Peyer's patch (tissue), 4 donors: ENCODE measurements at regions not wholly inside any gene's neighbourhood (a gene's known extent, or its start where the extent isn't known, plus 50 kb on each side); places are given as distances from the start of the nearest gene placed in this dataset.

Experiments
- DNase-seq, 3 donors: peaks; one replicate each; pipeline ENCODE4 v3.0.0-alpha.2; 2017 to 2019
- H3K27ac ChIP-seq, 4 donors: fragments of 200-600 bp; sonication (generic); one replicate each; pipeline ENCODE4 v1.5.1; 2016 to 2019
- H3K27me3 ChIP-seq, 2 donors: fragments of 200-600 bp; sonication (generic); one replicate each; pipeline ENCODE4 v1.5.1; 2019
- H3K36me3 ChIP-seq, 3 donors: fragments of 200-600 bp; sonication (generic); one replicate each; pipeline ENCODE4 v1.5.1; 2016 to 2019
- H3K4me1 ChIP-seq, 4 donors: fragments of 200-600 bp; sonication (generic); one replicate each; pipeline ENCODE4 v1.5.1; 2016 to 2019
- H3K4me3 ChIP-seq, 4 donors: fragments of 200-600 bp; sonication (generic); 1 replicate in 3 of 4; 2 replicates in 1 of 4; pipeline ENCODE4 v1.5.1; 2016 to 2019; ENCODE audit warnings: mild to moderate bottlenecking in 1 of 4
- H3K9me3 ChIP-seq, 4 donors: fragments of 200-600 bp; sonication (generic); one replicate each; pipeline ENCODE4 v1.5.1; 2016 to 2019; ENCODE audit warnings: mild to moderate bottlenecking in 1 of 4
- POLR2A ChIP-seq, 2 donors: fragments of 450-650 bp; IDR thresholded peaks; one replicate each; pipeline ENCODE4 v1.5.1; 2017; ENCODE audit warnings: antibody characterized with exemption in 2 of 2, mild to moderate bottlenecking in 2 of 2, moderate library complexity in 2 of 2
- TF ChIP-seq, protein P1 (sequence below), 6 experiments: fragments of 450-650 bp in 4 of 6; fragments of 200-600 bp in 2 of 6; sonication (generic) in 1 of 6; IDR thresholded peaks; one replicate each; pipeline ENCODE4 v1.5.1; 2017 to 2019; ENCODE audit warnings: antibody characterized with exemption in 6 of 6, mild to moderate bottlenecking in 3 of 6, moderate library complexity in 1 of 6

DNA sequence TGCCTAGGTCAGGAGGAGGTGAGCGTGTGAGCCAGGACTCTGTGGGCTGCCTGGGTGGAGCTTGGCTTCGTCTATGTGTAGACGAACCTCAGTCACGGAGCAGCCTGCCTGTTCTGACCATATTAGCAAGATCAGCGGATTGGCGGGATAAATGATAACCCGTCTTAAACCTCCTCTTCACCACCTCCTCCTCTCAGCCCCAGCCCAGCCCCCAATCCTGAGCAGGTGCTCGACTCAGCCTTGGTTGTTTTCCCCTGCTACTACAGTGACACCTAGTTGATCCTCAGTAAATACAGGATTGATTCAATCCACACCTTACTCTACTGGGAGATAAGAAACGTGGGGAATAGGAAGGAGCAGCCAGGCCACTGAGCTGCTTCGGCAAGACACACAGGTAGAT, 286.1 kb downstream of the IRX2 start:
- Histone ChIP-seq H3K4me1 (no peaks in the 10 kb centered on the region), H3K36me3 (no peaks in the 10 kb centered on the region), H3K27me3 (no peaks in the 10 kb centered on the region), H3K27ac (no peak overlapping the region), H3K9me3 (no peaks in the 10 kb centered on the region), H3K4me3 (no peak overlapping the region)
- TF ChIP-seq, protein P1, sequence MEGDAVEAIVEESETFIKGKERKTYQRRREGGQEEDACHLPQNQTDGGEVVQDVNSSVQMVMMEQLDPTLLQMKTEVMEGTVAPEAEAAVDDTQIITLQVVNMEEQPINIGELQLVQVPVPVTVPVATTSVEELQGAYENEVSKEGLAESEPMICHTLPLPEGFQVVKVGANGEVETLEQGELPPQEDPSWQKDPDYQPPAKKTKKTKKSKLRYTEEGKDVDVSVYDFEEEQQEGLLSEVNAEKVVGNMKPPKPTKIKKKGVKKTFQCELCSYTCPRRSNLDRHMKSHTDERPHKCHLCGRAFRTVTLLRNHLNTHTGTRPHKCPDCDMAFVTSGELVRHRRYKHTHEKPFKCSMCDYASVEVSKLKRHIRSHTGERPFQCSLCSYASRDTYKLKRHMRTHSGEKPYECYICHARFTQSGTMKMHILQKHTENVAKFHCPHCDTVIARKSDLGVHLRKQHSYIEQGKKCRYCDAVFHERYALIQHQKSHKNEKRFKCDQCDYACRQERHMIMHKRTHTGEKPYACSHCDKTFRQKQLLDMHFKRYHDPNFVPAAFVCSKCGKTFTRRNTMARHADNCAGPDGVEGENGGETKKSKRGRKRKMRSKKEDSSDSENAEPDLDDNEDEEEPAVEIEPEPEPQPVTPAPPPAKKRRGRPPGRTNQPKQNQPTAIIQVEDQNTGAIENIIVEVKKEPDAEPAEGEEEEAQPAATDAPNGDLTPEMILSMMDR (IDR thresholded peaks at IDR 0.05): no peak
- TF ChIP-seq POLR2A (IDR thresholded peaks at IDR 0.05): no peak
- DNase-seq: no peak

DNA sequence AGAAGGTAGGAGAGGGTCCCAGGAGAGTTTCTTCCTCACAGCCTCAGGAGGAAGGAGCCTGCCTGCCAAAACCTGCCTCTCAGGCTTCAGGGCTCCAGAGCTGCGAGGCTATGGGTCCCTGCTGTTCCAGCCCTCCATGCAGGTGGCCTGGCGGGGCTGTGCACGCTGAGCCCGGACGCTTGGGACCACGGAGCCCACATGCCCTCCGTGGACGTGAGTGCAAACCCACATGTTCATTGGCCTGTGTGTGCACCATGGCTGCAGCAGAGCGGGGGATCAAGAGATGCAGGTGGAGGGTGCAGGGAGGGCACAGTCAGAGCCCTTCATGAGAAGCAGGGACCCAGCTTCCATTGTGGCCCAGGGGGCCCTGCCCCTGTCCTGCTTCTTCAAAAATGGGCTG, 287.3 kb downstream of the IRX2 start:
- H3K27ac ChIP-seq: no peak overlapping the region
- TF ChIP-seq POLR2A (IDR thresholded peaks at IDR 0.05): no peak
- TF ChIP-seq, protein P1 (IDR thresholded peaks at IDR 0.05): no peak
- no peaks in the 10 kb centered on the region for H3K36me3 ChIP-seq
- H3K4me1 ChIP-seq: no peaks in the 10 kb centered on the region
- no peaks in the 10 kb centered on the region for H3K9me3 ChIP-seq
- no peaks in the 10 kb centered on the region for H3K27me3 ChIP-seq
- H3K4me3 ChIP-seq: no peak overlapping the region
- no peak for DNase-seq

DNA sequence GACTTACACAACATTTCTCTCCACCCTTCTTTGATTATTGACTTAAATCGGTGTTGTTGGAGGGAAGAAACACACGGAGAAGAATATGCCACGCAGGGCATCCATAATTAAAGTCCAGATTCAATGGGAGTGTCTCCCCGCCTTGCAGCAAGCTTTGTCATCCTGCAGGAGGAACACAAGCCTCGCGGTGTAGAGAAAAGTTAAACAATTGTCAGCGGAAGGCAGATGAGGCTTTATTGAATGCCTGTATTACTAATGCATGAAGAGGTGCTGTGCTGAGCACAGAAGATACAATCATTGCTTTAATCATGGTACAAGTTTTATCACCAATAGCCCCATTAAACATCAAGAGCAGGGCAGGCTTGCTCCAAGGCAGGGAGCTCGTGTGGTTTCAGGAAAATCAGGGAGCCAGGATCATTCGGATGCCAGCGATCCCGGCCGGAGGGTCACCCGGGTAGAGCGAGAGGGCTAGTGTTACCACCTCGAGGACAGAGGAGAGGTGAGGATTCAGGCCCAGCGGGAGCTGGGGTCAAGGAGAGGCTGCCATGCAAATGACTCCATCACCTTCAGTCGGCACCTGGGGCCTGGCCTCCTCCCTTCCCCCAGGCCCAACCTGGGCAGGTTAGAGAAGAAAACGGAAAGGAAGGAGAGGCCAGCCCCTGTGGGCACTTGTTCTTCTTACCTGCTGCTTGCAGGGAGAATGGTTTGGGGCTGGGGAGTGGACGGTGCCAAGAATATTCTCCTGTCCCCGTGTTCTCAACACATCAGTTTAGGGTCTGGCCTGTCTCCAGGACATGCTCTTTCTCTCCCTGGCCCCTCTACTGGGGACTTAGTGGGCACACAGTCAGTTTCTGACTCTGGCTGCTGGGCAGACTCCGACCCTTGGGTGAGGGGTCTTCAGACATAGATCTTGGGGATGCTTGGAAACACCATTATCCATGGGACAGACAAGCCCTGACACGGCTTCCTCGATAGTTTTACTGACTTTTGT, 289.5 kb downstream of the IRX2 start:
- Histone ChIP-seq H3K4me1 (no peaks in the 10 kb centered on the region), H3K36me3 (no peaks in the 10 kb centered on the region), H3K9me3 (no peaks in the 10 kb centered on the region), H3K27me3 (no peaks in the 10 kb centered on the region), H3K27ac (no peak overlapping the region), H3K4me3 (no peak overlapping the region)
- TF ChIP-seq, protein P1 (IDR thresholded peaks at IDR 0.05): no peak
- TF ChIP-seq POLR2A (IDR thresholded peaks at IDR 0.05): no peak
- DNase-seq: no peak

DNA sequence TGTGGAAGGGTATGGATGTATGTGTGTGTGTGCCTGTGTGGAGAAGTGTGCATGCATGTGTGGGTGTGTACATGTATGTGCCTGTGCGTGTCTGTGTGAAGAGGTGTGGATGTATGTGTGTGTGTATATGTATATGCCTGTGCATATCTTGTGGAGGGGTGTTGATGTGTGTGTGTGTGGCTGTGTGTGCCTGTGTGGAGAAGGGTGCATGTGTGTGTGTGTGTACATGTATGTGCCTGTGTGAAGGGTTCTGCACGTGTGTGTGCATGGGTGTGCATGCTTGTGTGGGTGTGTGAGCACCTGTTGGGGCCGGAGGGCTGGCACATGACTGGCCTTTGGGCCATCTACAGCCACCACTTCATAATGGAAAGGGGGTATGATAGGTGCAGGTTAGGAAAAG, 291.4 kb downstream of the IRX2 start:
- no peak for DNase-seq
- H3K4me3 ChIP-seq: no peak overlapping the region
- H3K36me3 ChIP-seq: no peaks in the 10 kb centered on the region
- H3K27ac ChIP-seq: no peak overlapping the region
- no peaks in the 10 kb centered on the region for H3K4me1 ChIP-seq
- TF ChIP-seq, protein P1 (IDR thresholded peaks at IDR 0.05): no peak
- no peak for TF ChIP-seq POLR2A (IDR thresholded peaks at IDR 0.05)
- no peaks in the 10 kb centered on the region for H3K27me3 ChIP-seq
- H3K9me3 ChIP-seq: no peaks in the 10 kb centered on the region

DNA sequence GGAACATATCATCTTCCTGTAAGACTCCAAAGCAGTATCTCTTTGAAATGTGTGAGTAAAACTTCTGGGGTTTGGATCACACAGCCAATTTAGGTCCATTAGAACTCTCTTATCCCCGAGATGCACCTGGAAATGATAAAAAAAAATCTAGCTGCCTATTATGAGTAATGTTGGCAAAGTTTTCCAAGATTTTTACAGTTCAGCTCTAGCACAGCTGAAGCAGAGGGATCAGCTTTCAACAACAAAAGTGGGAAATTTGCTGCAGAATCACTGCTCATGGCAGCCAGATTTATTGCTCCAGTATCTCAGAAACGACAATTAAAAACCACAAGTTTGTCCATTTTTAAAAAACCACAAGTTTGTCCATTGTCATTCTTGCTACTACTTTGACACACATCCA, 292.2 kb downstream of the IRX2 start:
- Histone ChIP-seq H3K4me3 (no peak overlapping the region), H3K4me1 (no peaks in the 10 kb centered on the region), H3K27ac (no peak overlapping the region), H3K27me3 (no peaks in the 10 kb centered on the region), H3K9me3 (no peaks in the 10 kb centered on the region), H3K36me3 (no peaks in the 10 kb centered on the region)
- no peak for TF ChIP-seq POLR2A (IDR thresholded peaks at IDR 0.05)
- TF ChIP-seq, protein P1 (IDR thresholded peaks at IDR 0.05): no peak
- no peak for DNase-seq
